HG02588 (cell line): ENCODE measurements at regions not wholly inside any gene's neighbourhood (a gene's known extent, or its start where the extent isn't known, plus 50 kb on each side); places are given as distances from the start of the nearest gene placed in this dataset.

Experiments
- ATAC-seq: cut with Tn5 transposase; IDR thresholded peaks from one replicate; pipeline ENCODE4 v1.9.1; 2021; ENCODE audit warnings: mild to moderate bottlenecking, moderate library complexity; ENCODE audit not compliant: unreplicated experiment

GRCh38 chr1:164475834-164476233, 83.2 kb upstream of the PBX1 start:
- ATAC-seq: no peak

- no peak for ATAC-seq
Measured at GRCh38 chr1:164477343-164477742, 81.6 kb upstream of the PBX1 start.

GRCh38 chr1:164479242-164479641, 79.7 kb upstream of the PBX1 start:
- no peak for ATAC-seq

- no peak for ATAC-seq
Measured at GRCh38 chr1:164480285-164480907, 78.6 kb upstream of the PBX1 start.

- no peak for ATAC-seq
Measured at GRCh38 chr1:164495905-164496304, 63.1 kb upstream of the PBX1 start.

GRCh38 chr1:164498792-164499191, 60.2 kb upstream of the PBX1 start:
- ATAC-seq: no peak

GRCh38 chr1:164504749-164505148, 54.2 kb upstream of the PBX1 start:
- ATAC-seq: no peak
